Esophagus muscularis mucosa (tissue), 4 donors: ENCODE measurements at regions not wholly inside any gene's neighbourhood (a gene's known extent, or its start where the extent isn't known, plus 50 kb on each side); places are given as distances from the start of the nearest gene placed in this dataset.
A peak's percentile ranks its signal among the peaks of the same experiment; 100 is the strongest.

Experiments used
- DNase-seq: peaks from one replicate; pipeline ENCODE4 v3.0.0-alpha.2; 2017; ENCODE audit errors: extremely low spot score
- H3K27ac ChIP-seq, 4 donors: fragments of 200-600 bp; sonication (generic); replicated peaks in 1 of 4; 1 replicate in 3 of 4; 2 replicates in 1 of 4; pipeline ENCODE4 v1.5.1; 2016 to 2019; ENCODE audit warnings: mild to moderate bottlenecking in 1 of 4
- H3K27me3 ChIP-seq, 4 donors: fragments of 200-600 bp; sonication (generic); one replicate each; pipeline versions ENCODE4 v1.5.1 to v1.6.0; 2016 to 2019
- H3K36me3 ChIP-seq, 4 donors: fragments of 200-600 bp; sonication (generic); one replicate each; pipeline ENCODE4 v1.5.1; 2016 to 2019
- H3K4me1 ChIP-seq, 4 donors: fragments of 200-600 bp; sonication (generic); one replicate each; pipeline ENCODE4 v1.5.1; 2016 to 2019
- H3K4me3 ChIP-seq, 4 donors: fragments of 200-600 bp; sonication (generic); 1 replicate in 2 of 4; 2 replicates in 2 of 4; pipeline ENCODE4 v1.5.1; 2016 to 2019; ENCODE audit warnings: mild to moderate bottlenecking in 4 of 4, moderate library complexity in 1 of 4
- H3K9me3 ChIP-seq, 4 donors: fragments of 200-600 bp; sonication (generic); 1 replicate in 3 of 4; 2 replicates in 1 of 4; pipeline ENCODE4 v1.5.1; 2016 to 2019
- CTCF ChIP-seq, 3 experiments: fragments of 200-600 bp in 2 of 3; fragments of 450-650 bp in 1 of 3; sonication (generic) in 2 of 3; IDR thresholded peaks; one replicate each; pipeline ENCODE4 v1.5.1; 2017 to 2019; ENCODE audit warnings: antibody characterized with exemption in 3 of 3, mild to moderate bottlenecking in 2 of 3, moderate library complexity in 1 of 3
- EP300 ChIP-seq: sonication (generic); formaldehyde crosslinking; IDR thresholded peaks from one replicate; pipeline ENCODE4 v1.6.1; 2017; ENCODE audit warnings: antibody characterized with exemption
- POLR2A ChIP-seq: fragments of 450-650 bp; IDR thresholded peaks from one replicate; pipeline ENCODE4 v1.6.1; 2017; ENCODE audit warnings: antibody characterized with exemption, moderate library complexity, mild to moderate bottlenecking, low read depth
- POLR2AphosphoS5 ChIP-seq, 2 donors: sonication (generic); formaldehyde crosslinking; IDR thresholded peaks; one replicate each; pipeline ENCODE4 v1.6.1; 2017; ENCODE audit warnings: antibody characterized with exemption in 2 of 2
- WGBS: methylation state at CpG from one replicate; pipeline ENCODE4 v1.1.5; 2018; 5-methylcytosine and 5-hydroxymethylcytosine counted together
- intact Hi-C: fragments of 100-400 bp; cut with DNase I; formaldehyde crosslinking; loops from one replicate; pipeline ENCODE4 v1.15.1; 2023

DNA sequence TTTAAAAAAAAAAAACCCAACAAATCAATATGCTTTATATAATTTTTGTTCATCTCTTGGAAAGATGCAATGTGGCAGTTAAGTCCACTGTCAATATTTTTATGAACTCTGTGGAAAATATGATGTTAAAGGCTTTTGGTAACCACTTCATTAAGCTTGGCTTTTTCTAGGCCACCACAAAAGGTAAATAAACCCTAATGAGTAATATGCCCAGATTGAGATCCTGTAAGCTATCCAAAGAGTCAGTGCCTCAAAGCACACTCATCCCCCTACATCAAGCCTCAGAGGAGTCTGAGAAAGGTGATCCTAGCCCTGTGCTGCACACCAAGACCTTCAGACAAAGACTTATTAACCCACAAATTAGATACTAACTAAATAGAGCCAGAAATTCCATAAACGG lies 121.1 kb downstream of the CDC5L start:
- H3K4me3 ChIP-seq = no peak overlapping the region
- WGBS = 87% methylated on average over 1 of the region's 1 CpG
- intact Hi-C loops = no loop called here
- peaks cover 7 to 14% (median 12%) of the 10 kb centered on the region in 4 donors for H3K4me1 ChIP-seq
- no peaks in the 10 kb centered on the region for H3K27me3 ChIP-seq
- DNase-seq = no peak
- no peak overlapping the region for H3K27ac ChIP-seq
- no peaks in the 10 kb centered on the region for H3K9me3 ChIP-seq
- TF ChIP-seq EP300 (no peak), POLR2A (no peak), CTCF (IDR thresholded peaks at IDR 0.05) (no peak), POLR2AphosphoS5 (IDR thresholded peaks at IDR 0.05) (no peak)
- no peaks in the 10 kb centered on the region for H3K36me3 ChIP-seq

- H3K27me3 ChIP-seq = no peaks in the 10 kb centered on the region
- WGBS = 73% methylated on average over 3 of the region's 3 CpGs
- no peaks in the 10 kb centered on the region for H3K9me3 ChIP-seq
- peaks cover 0 to 7% (median 2%) of the 10 kb centered on the region in 4 donors for H3K4me1 ChIP-seq
- no peaks in the 10 kb centered on the region for H3K36me3 ChIP-seq
- TF ChIP-seq CTCF (IDR thresholded peaks at IDR 0.05) (no peak), POLR2AphosphoS5 (IDR thresholded peaks at IDR 0.05) (no peak), POLR2A (no peak), EP300 (no peak)
- no peak overlapping the region for H3K27ac ChIP-seq
- DNase-seq = no peak
- H3K4me3 ChIP-seq = no peak overlapping the region
- intact Hi-C loops = no loop called here
Observed at GRCh38 chr6:44511126-44511525, 123.6 kb downstream of the CDC5L start.

DNA sequence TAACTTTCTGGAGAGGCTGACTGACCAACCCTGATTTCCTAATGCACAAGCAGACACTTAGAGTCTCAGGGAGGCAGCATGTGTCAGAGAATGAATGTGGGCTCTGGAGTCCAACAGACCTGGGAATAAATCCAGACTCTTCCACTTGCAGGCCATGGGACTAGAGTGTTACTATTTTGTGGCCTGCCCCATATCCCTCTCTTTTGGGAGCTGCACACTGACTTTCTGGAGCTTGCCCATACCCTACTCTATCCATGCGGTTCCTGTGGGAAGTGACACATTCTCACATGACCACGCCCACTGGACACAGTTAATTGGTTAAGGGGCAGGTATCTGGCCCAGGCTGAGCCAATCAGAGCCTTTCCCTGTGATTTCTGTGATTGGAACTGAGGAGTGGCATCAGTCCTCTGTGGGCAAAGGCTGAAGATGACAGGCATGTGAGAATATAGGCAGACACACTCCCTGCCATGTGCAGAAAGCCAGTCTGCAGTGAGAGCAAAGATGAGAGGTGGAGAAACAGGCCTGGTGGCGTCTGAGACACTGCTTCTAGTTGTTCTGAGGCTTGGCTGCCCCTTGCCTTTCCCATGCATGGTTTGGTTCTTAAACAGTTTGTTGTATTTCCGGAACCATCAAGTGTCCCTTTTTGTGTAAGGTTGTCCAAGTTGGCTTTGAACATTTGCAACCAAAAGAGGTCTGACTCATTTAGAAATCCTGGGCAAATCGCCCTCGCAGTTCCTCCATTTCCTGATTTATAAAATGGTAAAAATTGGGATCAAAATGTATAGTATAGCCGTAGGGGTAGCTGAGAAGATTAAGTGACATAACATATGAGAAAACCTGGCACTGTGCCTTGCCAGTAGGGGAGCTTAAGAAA lies 125.6 kb downstream of the CDC5L start:
- H3K4me1 ChIP-seq = peaks cover 0 to 7% (median 2%) of the 10 kb centered on the region in 4 donors
- H3K4me3 ChIP-seq = no peak overlapping the region
- intact Hi-C loops = no loop called here
- H3K9me3 ChIP-seq = peaks cover 0 to 8% (median 0%) of the 10 kb centered on the region in 4 donors
- no peaks in the 10 kb centered on the region for H3K36me3 ChIP-seq
- H3K27ac ChIP-seq = no peak overlapping the region
- WGBS = 78% methylated on average over 7 of the region's 7 CpGs
- no peaks in the 10 kb centered on the region for H3K27me3 ChIP-seq
- DNase-seq = no peak
- TF ChIP-seq POLR2A (no peak), CTCF (IDR thresholded peaks at IDR 0.05) (no peak)

- Histone ChIP-seq H3K36me3 (no peaks in the 10 kb centered on the region), H3K27me3 (no peaks in the 10 kb centered on the region), H3K27ac (no peak overlapping the region), H3K4me1 (peaks cover 0 to 7% (median 2%) of the 10 kb centered on the region in 4 donors), H3K9me3 (peaks cover 0 to 10% (median 8%) of the 10 kb centered on the region in 4 donors), H3K4me3 (no peak overlapping the region)
- TF ChIP-seq POLR2A (no peak), POLR2AphosphoS5 (IDR thresholded peaks at IDR 0.05) (no peak)
- intact Hi-C loops = no loop called here
- no peak for DNase-seq
- WGBS = 86% methylated on average over 2 of the region's 2 CpGs
Observed at GRCh38 chr6:44514085-44514484, 126.6 kb downstream of the CDC5L start.

DNA sequence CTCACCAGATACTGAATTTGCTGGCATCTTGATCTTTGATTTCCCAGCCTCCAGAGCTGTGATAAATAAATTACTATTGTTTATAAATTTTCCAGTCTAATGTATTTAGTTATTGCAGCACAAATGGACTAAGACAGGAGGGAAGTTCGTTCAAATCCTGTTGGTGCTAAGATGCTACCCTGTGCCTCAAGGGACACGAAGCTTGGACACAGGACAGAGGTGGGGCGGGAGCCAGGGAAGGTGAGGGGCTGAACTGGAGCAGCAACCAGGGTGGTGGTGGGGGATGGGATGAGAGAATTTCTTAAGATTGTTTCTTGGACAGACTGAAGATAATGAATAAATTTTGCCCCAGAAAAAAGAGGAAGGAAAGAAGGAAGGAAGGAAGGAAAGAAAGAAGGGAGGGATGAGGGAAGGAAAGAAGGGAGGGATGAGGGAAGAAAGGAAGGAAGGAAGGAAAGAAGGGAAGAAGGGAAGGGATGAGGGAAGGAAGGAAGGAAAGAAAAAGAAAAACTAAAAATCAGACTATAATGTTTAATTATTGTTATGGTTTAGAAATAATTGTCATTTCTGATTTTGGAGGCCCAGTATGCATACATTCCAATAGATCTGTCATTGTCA lies 127.2 kb downstream of the CDC5L start:
- Histone ChIP-seq H3K9me3 (peaks cover 0 to 11% (median 8%) of the 10 kb centered on the region in 4 donors), H3K27me3 (no peaks in the 10 kb centered on the region), H3K4me3 (no peak overlapping the region), H3K36me3 (no peaks in the 10 kb centered on the region), H3K4me1 (peaks cover 0 to 7% (median 2%) of the 10 kb centered on the region in 4 donors), H3K27ac (no peak overlapping the region)
- intact Hi-C loops = no loop called here
- TF ChIP-seq CTCF (IDR thresholded peaks at IDR 0.05) (no peak), EP300 (no peak), POLR2AphosphoS5 (IDR thresholded peaks at IDR 0.05) (no peak), POLR2A (no peak)
- WGBS = 82% methylated on average over 3 of the region's 3 CpGs
- peak; percentile 55 for DNase-seq
